PC-9 (cell line): ENCODE measurements at regions not wholly inside any gene's neighbourhood (a gene's known extent, or its start where the extent isn't known, plus 50 kb on each side); places are given as distances from the start of the nearest gene placed in this dataset.

Experiments
- CTCF ChIP-seq: fragments of 200-600 bp; sonication (generic); conservative IDR thresholded peaks from 2 replicates; pipeline ENCODE4 v1.6.1; 2017; ENCODE audit warnings: mixed run types, antibody characterized with exemption, mild to moderate bottlenecking, moderate library complexity
- EZH2 ChIP-seq: fragments of 200-600 bp; sonication (generic); IDR thresholded peaks from 2 replicates; pipeline ENCODE4 v1.8.0; 2017; ENCODE audit warnings: antibody characterized with exemption, low read depth

DNA sequence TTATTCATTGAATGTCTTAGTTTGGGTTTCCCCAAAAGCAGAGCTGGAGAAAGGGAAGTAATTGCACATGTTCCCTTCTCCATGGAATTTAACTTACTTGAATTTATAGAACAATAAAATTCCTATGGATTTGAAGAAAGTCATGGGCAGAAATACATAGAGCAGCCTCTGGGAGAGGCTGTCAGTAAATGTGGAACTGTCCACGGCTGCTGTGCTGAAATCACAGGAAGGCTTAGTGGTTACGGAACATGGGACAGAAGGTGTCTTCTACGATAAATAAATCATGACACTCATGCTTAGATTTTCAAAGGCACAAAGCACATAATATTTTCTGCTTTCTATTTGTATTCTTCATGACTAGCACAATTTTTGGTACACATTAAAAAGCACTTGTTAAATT is 440.6 kb upstream of the IZUMO3 start:
- TF ChIP-seq CTCF (no peak), EZH2 (no peak)
